Fibroblast of gingiva (primary cell): ENCODE measurements at regions not wholly inside any gene's neighbourhood (a gene's known extent, or its start where the extent isn't known, plus 50 kb on each side); places are given as distances from the start of the nearest gene placed in this dataset.
"Not testable (repeated sequence)": the region's sequence is repeated elsewhere in the genome, so short reads cannot be mapped to it uniquely, and the experiment has no call there.

Experiments
- DNase-seq: peaks from one replicate; pipeline ENCODE4 v3.0.0-alpha.2; 2011; ENCODE audit warnings: low read depth

DNA sequence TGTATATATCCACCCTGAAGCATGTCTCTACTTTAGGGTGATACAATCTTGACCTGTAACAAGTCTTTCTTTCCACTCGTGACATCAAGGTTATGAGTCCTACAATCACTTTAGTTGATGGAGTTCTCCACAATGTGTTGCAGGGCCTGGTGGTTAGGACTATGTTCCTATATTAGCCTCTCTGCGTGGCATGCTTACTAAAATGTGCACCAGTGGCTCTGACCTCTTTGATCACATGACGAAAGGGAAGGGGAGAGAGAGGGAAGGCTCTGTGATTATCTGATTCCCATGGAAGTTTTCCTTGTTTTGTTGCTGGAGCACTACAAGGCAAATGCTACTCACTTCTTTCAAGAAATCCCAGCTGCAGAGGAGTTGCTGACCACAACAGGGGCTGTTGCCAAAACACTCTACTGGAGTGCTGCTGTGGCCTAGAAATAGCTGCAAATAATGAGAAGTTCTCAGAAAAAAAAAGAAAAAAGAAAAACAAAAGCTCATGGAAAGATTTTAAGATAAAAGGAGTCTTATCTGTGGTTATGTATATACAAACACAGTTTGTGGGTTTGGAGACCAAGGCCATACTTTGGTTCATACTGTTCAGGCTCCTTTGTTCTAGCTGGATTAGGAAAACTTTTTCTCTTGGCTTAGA is 272.8 kb upstream of the MMADHC start:
- DNase-seq: peak; percentile 69

DNA sequence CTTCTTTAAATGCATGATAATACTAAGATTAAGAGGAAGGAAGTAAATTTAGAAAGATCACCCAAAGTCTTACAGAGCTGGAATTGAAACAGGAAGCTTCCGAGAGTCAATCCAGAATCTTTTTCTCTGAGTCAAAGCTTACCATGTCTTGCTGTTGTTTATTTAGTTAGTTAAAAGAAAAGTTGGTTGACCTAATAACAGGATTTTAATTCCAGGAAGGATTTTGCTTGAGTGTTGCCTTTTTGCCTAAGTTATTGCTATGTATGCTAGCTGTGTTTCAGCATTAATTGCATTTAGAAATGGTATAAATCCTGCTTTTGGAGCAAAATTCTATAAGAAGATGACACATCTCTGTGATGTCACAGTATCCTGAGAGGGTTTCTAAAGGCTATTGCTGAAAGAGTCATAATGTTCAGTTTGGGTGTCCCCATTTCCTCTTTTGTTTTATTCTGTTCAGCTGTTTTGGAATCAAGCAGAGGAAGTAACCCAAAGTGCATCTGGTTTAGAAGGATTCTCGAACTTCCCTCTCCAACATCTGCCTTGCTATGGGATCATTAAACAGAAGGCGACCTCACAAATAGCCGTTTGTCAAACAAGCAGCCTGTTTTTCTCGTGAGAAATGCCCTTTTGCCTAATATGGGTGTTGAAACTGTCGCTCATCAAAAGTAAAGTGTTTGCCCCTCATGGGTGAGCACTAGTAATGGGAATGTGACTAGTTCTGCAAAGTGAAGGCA is 271.5 kb upstream of the MMADHC start:
- peak; percentile 81 for DNase-seq

DNA sequence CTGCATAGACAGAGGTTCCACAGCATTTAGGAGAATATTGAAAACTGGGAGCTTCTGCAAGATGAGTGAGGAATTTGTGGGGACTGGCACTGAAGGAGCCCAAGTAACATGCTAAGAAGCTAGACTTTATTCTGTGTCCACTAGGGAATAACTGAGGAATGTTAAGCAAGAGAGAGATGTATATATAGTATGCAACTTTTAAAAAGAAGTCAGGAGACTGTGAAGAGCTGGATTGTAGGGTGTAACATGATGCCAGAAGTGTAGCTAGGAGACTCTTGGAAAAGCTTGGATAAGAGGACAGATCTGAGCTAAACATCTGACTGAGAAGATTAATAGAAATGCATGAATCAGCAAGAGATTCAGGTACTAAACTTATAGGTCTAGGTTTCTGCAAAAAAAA is 270.6 kb upstream of the MMADHC start:
- peak; percentile 62 for DNase-seq

DNA sequence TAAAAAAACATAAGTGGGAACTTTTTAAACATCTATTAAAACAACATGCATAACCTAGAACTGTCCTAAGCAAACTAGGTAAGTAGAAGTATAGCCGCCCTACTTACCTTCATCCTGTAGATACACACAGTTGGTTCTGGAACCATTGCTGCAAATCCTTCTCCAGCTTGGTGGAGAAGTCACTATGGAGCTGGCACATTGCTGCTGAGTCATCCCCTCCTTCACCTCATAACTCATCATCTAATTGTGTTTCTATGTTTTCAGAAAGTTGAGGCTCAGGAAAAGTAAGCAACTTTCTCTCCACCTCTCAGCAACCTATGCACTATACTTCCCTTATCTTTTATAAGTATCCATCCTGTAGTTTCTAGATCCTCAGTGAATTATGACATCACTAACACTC is 269.8 kb upstream of the MMADHC start:
- peak; percentile 6 for DNase-seq

DNA sequence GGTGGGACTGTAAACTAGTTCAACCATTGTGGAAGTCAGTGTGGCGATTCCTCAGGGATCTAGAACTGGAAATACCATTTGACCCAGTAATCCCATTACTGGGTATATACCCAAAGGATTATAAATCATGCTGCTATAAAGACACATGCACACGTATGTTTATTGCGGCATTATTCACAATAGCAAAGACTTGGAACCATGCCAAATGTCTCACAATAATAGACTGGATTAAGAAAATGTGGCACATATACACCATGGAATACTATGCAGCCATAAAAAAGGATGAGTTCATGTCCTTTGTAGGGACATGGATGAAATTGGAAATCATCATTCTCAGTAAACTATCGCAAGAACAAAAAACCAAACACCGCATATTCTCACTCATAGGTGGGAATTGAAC is 268.3 kb upstream of the MMADHC start:
- DNase-seq: not testable (repeated sequence)

DNA sequence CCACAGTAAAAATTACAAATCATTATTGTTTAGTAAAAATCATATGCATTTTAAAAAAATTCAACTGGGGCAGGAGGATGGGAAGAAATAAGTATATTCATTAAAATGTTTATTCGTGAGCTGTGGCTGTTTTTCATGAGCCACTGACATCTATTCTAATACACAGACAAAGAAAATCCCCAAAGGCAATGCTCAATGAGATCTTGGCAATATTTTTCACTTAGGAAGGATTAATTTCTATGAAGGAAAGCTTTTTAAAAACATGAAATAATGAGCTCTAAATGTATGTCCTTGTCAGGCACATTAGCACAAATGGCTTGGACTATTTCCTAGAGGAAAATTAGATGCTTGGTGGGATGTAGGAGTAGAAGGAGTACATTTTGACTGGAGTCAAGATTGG is 262.0 kb upstream of the MMADHC start:
- no peak for DNase-seq

DNA sequence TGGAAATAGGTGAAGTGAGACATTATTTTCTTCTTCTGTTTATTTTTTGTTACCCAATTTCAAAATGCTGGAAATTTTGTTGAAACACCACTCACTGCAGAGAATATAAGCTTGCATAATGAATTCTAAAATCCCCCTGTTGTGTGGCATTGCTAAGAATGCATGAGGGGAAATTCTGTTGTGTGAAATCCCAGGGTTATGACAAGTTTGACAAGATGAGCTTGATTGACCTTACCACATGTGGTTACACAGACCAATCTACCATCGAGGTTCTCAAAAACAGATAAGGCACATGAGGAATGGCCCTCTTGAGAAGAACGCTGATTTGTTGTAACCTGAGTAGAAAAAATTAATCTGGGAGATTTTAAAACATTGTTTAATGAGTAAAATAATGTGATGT is 261.6 kb upstream of the MMADHC start:
- no peak for DNase-seq

DNA sequence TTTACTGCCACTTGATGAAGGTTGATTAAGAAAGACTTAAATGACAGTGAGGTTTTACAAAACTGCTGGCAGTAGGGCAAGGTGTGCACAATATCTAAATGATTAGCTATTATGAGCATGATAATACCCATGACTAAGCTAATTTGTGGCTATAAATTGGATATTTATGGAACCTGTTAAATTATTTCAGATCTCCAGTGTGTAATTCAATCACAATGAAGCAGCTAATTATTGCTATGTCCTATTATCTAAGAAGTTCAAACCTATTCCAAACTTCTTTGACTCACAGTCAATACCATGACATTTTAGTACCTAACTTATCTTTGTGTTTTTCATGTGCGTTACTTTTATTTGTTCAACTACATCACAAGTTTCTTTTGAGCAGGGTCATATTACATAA is 253.8 kb upstream of the MMADHC start:
- no peak for DNase-seq

DNA sequence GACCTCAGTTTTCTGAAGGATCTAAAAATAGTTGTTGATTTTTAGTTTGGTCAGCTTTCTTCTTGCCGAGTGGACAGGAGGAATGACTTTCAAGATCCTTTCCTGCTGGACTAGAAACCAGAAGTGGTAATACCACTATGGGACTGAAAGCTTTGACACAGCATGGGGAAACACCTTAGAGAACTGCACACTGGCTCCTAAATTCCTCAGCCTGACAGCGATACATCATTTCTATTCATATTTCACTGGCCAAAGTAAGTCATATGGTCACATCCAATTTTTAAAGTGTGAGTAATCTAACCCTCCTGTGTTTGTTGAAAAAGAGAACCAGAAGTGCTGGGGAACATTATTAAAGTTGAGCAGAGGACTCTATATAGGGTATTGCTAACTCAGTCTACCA is 244.7 kb upstream of the MMADHC start:
- no peak for DNase-seq

DNA sequence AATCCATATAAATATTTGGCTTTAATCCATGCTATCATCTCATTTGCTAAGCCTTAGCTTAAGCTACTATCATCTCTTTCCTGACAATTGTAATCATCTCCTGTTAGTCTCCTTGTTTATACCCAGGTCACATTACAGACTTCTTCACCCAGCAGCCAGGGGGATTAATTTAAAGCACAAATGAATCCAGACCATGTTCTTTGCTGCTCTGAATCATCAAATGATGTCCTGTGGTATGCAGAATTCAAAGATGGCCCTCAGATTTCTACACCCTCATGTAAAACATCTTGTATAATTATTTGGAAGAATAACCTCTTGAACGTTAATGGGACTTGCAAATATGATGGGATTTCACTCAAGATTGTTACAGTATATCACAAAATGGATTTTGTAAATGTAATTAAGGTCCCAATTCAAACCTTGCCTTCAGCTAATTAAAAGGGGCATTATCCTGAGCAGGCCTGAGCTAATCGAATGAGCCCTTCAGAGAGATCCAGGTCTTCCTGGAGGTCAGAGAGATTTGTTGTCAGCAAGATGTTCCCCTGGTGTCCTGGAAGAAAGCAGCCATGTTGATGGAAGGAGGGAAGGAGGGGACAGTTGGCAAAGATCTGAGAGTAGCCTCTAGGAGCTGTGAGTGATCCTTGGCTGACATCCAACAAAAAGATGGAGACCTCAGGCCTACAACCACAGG is 241.1 kb upstream of the MMADHC start:
- DNase-seq: no peak

DNA sequence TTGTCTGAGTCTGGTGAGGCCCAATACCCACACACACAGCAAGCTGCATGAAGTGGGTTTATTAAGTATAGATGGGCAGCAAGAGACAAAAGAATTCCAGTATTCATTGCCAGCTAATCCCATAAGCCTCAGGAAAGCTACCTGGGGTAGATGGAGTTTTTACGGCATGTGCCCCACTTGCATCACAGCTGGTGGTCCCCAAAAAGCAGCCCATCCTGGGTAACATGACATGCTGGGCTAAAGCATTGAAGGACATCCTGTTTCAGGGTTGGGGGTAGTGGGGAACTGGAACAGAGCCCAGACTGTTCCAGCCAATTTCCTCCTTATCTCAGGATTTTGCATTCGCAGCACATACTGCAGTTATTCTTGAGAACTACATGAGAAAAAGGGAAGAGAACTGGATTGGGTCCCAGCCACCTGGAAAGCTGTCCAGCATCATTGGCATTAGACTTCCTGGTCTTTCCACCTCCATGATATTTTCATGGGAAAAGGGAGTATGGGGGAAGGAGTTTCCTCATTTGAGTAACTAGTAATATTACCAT is 240.1 kb upstream of the MMADHC start:
- no peak for DNase-seq

DNA sequence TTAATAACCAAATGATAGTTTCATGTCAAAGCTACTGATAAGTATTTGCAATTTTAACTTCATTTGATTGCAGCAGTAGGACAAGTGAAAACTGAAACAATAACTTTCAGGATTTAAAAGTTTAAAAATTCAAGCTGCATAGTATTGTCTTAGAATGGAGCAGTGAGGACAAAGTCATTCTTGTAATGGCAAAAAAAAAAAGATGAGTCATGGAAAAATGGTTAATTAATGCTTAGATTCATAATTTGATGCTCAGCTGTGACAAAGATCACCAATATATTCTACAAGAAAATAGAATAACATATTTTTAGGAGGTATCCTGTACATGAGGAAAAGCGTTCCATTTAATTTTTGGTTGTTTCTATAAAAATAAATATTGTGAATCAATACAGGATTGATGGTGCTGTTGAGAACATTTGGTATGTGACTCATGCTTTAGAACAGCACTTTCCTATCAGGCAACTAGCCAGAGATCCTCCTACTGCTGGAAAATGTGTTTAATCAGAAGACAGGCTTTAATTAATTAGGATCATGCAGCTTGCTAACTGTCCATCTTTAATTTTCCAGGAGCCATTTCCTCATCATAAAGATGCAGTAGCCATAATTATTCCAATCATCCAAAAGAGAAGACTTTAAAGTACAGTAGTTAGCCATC is 239.0 kb upstream of the MMADHC start:
- DNase-seq: no peak

DNA sequence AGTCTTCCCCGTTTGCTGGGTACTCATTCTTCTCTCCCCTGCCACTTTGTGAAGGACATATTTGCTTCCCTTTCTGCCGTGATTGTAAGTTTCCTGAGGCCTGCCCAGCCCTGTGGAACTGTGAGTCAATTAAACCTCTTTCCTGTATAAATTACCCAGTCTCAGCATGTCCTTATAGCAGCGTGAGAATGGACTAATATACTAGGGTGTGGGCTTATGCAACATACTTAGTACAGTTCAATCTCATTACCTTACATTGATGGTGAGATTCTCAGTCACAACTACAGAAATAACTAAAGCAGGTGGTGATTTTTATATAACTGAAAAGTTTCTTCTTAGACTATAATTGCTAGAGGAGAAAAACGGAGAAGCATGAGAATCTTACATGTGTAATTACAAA is 237.9 kb upstream of the MMADHC start:
- DNase-seq: no peak

DNA sequence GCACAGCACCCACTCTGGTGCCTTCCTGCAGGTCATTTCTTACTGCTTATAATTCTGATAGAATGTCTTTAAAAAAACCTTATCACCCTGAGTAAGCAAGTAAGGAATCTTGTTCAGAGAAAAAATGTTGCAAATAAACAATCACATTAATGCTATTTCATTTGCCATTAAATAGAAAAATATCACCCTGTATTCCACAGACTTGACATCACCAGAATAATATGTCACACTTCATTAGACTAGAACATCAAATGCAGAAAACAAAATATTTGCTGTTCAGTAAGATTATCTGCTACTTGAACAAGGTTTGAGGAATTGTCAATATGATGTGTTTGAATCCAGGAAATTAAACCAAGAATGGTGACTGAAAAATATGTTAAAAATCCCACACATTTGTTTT is 236.6 kb upstream of the MMADHC start:
- no peak for DNase-seq

DNA sequence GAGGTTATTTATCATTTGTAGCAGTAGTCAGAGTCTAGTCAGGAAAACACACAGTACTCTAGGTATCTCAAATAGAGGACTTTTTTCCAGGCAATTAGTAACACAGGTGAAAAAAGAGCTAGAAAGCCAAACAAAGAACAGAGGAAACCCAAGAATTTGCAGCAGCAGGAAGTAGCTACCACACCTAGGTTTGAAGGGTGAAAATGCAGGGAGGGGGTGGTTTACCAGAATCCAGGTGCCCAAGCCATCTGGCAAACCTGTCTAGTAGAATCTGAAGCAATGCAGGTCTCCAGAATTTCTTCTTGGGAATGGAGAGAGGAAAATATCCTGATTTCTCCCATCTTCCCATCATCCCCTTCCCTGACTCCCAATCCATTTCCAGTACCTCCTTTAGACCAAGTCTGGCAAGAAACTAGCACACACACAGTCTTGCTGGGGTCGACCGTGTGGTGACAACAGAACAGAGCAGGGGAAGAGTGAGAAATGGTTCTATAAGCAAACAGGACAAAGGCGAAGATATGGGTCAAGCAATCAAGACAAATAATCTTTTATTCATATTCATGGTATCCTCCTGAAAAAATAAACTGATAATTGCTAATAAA is 231.9 kb upstream of the MMADHC start:
- DNase-seq: no peak

DNA sequence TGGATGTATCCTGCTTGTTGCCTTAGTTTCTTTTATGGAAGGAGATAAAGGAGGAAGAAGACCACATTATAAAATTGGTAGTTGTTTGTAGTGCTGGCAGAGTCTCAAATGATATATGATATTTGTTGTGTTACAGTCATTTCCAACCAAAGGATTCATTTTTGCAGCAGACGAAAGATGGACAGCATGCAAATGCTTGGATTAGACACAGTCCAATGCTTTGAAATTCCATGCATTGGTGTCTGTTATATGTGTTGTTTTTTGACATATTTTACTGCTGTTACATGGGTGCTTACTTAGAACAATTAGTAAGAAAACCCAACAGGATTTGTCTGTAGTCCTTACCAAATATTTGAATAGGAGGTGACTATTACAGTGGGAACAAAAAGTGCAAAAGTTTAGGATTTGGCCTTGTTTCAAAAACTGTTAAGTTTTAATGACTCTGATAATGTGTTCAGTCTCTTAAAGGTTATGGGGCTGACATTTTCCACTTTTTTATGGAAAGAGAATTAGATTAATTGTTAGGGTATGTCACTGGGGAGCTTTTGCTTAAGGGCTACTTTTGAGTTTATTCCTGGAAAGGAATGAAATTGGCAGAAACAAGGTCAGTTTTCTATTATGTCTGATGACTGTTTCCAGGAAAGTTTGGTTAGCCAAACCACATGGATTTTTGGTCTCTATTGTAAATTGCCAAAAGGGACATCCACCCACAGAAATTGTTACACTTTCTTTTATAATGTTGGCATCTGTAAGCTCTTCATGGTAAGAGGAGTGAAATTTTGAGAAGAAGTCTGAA is 229.4 kb upstream of the MMADHC start:
- DNase-seq: peak; percentile 52

DNA sequence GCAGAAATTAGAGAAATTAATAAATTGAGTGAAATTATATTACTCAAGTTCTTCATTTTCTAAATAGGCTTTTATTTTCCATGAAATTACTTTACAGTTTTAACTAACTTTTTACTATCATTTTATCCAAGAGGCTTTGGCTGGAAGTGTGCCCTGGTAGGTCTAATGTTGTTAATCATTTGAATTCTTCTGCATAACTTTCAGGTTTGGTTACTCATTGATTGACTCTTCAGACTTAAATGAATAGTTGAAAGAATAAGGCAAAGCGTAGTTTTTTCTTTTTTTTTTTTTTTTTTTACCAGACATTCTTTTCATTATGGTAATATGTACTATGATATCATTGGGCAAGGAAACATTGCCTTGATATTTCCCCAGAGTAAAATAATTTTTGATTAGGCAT is 228.4 kb upstream of the MMADHC start:
- no peak for DNase-seq

DNA sequence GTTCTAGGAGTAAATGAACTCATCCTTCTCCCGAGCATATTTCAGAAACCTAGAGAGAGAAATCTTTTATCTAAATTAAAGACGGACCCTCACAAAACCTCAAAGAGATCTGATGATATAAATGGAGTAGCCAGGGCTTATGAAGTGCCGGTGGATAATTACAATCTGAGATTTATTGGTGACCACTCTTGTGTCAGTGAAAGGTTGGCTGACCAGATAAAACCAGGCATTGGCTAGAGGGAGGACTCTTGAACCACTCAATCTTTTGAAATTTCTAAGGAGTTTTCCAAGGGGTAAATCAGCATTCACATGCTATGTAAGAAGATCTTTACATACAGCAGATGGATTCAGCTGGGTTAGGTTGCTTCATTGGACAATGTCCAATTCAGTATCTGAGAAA is 227.3 kb upstream of the MMADHC start:
- no peak for DNase-seq

DNA sequence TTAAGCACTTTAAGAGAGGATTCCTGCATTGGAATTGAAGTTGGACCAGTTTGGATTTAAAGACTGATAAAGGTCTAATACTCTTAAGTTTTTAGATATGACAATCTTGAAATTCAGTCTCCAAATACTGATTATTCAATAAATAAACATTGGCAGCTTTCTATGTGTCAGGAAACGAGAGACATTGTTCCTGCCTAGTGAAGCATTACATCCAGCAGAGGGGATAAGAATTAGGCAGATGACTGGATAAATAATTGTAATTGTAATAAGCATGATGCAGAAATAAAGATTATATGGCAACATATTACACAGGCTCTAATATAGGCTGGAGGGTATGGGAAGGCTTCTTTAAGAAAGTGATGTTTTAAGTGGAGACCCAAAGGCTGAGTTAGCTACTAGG is 226.5 kb upstream of the MMADHC start:
- no peak for DNase-seq

DNA sequence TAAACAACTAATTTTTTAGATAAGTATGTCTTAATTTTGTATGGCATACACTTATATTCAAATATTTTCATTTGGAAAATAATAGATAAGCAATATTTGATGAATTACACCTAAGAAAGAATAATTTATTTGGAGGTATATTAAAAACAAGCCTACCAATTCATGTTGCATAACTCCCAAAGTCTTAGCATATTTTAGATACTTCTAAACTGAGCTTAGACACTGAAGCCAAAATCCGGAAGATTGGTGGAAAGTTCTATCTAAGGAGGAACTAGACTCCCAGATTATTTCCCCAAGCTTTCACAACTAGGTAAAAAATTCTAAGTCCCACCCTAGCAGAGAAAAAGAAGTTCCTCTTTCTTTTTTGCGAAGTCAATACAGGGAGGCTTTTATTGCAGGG is 221.0 kb upstream of the MMADHC start:
- no peak for DNase-seq

DNA sequence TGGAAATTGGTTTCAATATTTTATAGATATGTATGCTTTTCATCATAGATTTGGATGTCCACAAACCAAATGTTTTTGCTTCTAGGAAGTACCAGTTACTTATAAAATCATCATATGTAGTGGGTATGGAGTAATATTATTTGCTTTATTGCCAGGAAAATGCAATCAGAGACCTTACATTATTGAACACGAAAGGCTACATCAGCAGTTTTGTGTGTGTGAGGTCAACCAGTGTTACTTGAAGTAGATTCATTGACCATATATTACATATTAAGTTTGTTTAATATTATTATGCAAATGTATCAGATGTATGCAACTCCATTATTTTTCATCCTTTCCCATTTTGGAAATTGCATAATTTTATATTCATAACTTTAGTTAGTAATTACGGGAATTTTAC is 219.1 kb upstream of the MMADHC start:
- DNase-seq: no peak
